HG02678 (cell line): ENCODE measurements at regions not wholly inside any gene's neighbourhood (a gene's known extent, or its start where the extent isn't known, plus 50 kb on each side); places are given as distances from the start of the nearest gene placed in this dataset.
"Not testable (repeated sequence)": the region's sequence is repeated elsewhere in the genome, so short reads cannot be mapped to it uniquely, and the experiment has no call there.

Experiments used
- ATAC-seq: cut with Tn5 transposase; IDR thresholded peaks from one replicate; pipeline ENCODE4 v1.9.1; 2021; ENCODE audit warnings: mild to moderate bottlenecking, moderate library complexity; ENCODE audit not compliant: unreplicated experiment

- ATAC-seq: not testable (repeated sequence)
These were observed 77.9 kb downstream of the NR4A2 start for GRCh38 chr2:156254637-156255067.

DNA sequence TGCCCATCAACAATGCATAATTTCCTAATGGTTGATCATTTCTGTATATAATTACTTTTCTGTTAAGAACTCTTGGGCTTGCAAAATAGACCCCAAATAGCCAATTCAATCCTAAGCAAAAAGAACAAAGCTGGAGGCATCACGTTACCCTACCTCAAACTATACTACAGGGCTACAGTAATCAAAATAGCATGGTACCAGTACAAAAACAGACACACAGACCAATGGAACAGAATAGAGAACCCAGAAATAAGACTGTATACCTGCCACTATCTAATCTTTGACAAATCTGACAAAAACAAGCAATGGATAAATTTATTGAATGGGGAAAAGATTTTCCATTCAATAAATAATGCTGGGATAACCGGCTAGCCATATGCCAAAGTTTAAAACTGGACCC lies 78.8 kb downstream of the NR4A2 start:
- no peak for ATAC-seq

DNA sequence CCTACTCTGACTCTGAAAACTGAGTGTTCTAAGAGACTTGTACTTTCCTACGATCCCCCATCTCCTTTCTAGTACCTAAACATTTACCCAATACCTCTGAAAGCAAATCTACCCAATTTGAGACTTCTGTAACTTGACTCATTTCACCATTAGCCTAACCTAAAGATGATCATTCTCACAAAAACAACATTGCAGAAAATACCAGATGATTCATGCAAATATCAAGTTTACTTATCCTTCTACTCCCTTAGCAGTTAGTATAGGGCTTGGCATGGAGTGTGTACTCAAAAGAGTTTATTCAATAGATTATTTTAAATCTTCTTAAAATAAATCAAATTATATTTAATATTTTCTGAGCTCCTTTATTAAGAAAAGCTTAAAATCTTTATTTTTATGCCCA lies 89.6 kb downstream of the NR4A2 start:
- ATAC-seq: no peak

- no peak for ATAC-seq
These were observed 95.0 kb downstream of the NR4A2 start for GRCh38 chr2:156237558-156237957.

- no peak for ATAC-seq
These were observed 102.7 kb downstream of the NR4A2 start for GRCh38 chr2:156229724-156230362.

- not testable (repeated sequence) for ATAC-seq
These were observed 109.2 kb downstream of the NR4A2 start for GRCh38 chr2:156223328-156223727.

- no peak for ATAC-seq
These were observed 110.8 kb downstream of the NR4A2 start for GRCh38 chr2:156221703-156222102.

DNA sequence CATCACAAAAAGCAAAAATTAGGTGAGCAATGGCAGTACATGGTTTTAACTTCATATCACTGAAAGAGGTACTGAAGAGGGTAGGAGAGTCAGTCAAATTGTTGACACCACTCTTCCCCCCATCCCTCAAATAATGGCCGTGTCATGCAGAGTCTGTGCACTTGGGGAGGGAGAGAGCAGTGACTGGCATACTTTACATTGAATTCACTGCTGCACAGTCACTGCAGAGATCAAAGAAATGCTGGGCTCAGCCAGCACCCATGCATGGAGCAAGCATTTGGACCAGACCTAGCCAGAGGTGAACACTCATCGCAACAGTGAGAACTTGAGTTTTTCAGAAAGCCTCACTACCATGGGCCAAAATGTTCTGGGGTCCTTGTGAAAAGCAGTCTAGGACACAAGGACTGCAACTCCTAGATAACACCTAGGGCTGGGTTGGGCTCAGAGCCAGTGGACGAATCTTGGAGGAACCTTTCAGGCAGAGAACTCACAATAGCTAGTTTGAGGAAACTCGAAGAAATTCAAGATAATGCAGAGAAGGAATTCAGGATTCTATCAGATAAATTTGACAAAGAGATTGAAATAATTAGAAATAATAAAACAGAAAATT lies 112.9 kb downstream of the NR4A2 start:
- no peak for ATAC-seq

- ATAC-seq: no peak
These were observed 116.9 kb downstream of the NR4A2 start for GRCh38 chr2:156215656-156216055.

GRCh38 chr2:156211318-156211717 lies 121.2 kb downstream of the NR4A2 start:
- no peak for ATAC-seq

DNA sequence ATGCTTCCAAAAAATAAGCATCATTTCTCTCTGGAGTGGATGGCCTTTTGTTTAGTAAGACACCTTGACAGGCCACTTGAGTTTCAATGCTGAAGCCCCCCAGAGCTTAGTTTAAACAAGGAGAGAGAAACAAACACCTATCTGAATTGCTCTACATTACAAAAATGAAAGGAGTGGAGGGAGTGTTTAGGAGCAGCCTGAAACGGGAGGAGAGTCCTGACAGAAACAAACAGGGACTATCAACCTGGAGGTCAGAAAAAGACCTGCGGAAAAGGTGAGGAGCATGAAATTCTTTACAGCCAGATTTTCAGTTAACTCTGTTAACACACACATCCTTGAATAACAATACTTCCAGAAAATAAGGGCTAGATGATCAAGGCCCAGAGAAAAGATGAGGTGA lies 126.2 kb downstream of the NR4A2 start:
- ATAC-seq: no peak

DNA sequence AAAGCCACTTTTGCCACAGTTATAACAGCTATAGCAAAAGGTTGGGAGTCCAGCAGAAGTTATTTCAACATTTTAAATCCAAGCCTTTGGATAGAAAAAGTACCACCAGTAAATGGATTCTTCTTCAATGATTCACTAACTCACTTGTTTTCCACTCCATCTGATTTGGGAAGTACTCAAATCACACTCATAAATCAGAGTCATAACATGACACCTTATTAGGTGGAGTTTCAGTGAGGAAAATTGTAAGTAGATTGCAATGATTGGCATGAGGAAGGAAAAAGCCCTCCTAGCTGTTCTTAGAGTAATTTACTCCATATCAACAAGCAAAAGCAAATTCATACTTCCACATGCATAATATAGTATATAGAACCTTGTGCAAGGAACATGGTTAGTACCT lies 132.9 kb downstream of the NR4A2 start:
- ATAC-seq: no peak

- no peak for ATAC-seq
These were observed 136.5 kb downstream of the NR4A2 start for GRCh38 chr2:156196031-156196430.

- no peak for ATAC-seq
These were observed 140.1 kb downstream of the NR4A2 start for GRCh38 chr2:156192468-156192867.

DNA sequence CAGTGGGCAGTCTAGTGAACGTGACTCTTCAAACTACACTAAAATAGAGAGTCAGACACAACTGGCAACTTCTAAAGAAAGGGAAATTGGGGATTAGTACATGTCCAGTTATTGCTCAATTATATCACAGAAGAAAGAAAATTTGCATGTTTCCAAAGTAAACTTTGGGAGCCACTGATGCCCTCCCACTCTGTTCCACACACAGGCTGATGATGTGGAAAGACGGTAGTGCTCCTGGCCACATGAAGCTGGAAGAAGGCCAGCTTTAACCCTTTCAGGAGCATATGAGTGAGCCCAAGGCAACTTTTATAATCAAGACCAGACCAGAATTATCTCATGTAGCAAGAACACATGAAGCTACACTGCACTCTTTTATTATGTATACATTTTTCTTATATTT lies 141.0 kb downstream of the NR4A2 start:
- ATAC-seq: no peak

DNA sequence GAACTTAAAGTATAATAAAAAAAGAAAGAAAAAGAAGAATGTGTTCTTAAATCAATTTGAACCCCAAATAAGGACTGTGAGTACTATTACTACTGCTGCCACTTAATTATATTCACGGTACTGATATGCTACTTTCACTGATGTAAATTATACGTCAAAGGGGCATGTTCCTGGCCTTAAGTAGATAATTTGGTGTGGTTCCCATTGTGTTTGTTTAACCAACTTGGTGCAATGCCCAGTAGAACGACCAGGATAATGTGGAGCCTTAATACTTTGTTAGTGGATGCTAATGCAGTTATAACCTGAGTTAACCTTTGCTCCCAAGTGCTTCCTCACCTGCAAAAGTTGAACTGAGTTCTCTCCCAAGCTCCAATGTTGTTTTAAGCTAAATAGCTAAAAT lies 142.0 kb downstream of the NR4A2 start:
- ATAC-seq: no peak

DNA sequence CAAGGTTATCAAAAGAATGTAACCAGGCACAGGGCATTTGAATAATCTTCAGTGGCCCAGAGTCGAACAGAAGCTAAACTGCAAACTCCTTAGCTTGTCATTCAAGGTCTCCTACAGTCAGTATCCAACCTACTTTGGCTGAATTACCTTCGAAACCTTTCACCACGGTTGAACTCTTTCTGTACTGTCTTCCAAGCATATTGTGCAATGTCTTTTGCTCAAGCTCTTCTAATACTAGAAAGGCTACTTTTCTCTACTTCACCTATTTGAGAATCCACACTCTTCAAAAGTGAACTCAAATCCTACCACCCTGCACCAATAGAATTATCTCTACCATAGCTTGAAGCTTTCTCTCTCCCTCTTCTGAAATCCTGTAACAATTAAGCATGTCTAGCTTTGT lies 142.9 kb downstream of the NR4A2 start:
- no peak for ATAC-seq

DNA sequence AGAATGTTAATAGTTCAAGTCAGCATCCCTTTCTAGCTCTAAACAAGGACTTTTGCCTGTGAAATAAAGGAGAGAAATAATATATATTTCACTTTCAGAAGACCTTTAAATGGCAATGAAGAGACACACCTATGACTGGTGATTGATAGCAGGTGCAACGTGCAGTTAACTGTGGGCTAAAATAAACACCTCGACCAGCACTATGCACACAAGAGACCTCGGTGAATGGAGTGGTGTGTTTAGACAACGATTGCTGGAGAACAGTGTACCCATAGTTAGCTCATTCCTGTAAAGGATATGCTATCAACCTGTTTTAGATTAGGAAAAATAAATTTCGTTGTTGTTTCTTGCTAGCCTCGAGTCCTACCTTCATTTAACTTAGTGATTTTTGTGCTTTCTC lies 143.4 kb downstream of the NR4A2 start:
- ATAC-seq: no peak

- ATAC-seq: no peak
These were observed 150.4 kb downstream of the NR4A2 start for GRCh38 chr2:156182132-156182531.

DNA sequence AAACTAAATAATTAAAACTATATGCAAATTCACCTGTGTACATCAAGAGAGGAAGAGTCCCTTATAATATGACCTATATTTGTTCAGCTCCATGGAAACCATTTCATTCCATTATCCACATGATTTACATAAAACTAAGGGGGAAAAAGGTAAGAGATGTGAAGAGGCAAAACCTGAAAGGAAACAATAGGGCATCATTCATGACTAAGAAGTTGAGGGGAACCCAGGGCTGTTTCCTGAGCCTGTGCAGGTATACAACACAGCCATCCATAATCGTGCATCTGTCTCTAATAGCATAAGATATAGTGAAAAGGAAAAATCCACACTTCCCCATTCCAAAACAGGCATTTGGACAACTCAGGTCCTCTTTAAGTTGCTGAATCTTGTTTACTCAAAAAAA lies 151.3 kb downstream of the NR4A2 start:
- ATAC-seq: no peak

GRCh38 chr2:156177654-156178053 lies 154.9 kb downstream of the NR4A2 start:
- ATAC-seq: no peak

- no peak for ATAC-seq
These were observed 156.6 kb downstream of the NR4A2 start for GRCh38 chr2:156175946-156176345.

DNA sequence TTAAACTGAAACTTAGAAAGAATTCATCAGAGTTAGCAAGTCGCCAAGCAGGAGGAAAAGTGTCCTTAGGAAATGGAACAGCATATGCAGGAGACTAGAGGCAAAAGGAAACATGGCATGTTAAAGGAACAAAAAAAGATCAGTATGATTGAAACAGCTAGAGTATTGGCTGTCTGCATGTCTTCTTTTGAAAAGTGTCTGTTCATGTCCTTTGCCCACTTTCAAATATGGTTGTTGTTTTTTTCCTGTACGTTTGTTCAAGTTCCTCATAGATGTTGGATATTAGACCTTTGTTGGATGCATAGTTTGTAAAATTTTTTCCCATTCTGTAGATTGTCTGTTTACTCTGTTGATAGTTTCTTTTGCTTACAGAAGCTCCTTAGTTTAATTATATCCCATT lies 161.6 kb downstream of the NR4A2 start:
- no peak for ATAC-seq
